COLO668 (cell line): ENCODE measurements at regions not wholly inside any gene's neighbourhood (a gene's known extent, or its start where the extent isn't known, plus 50 kb on each side); places are given as distances from the start of the nearest gene placed in this dataset.

ENCODE experiments used
- DNase-seq: peaks from one replicate; lab custom pipeline; 2025; ENCODE audit not compliant: unreplicated experiment; lab: John Stamatoyannopoulos, UW

GRCh38 chr10:10551596-10552301 lies 465.9 kb upstream of the CELF2 start:
- DNase-seq = no peak

GRCh38 chr10:10552948-10553347 lies 464.7 kb upstream of the CELF2 start:
- DNase-seq = no peak

- DNase-seq = no peak
Observed at GRCh38 chr10:10564081-10564794, 453.4 kb upstream of the CELF2 start.

DNA sequence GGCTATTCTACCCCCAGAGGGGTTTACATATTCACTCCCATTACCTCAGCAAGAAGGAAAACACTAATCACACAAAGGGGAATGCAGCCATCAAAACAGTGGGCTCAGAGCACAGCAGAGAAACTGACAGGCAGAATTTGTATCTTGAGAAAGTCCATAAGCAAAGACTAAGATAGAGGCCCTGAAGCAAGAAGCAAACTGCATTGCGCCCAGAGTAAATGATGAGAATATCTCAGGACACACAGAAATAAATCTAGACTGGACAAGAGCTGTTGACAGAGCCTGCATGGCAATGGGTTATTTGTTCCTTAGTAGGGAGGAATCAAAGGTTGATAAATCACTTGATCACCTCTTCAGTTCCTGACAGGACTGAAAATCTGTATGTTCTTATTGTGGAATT lies 440.7 kb upstream of the CELF2 start:
- DNase-seq = no peak

DNA sequence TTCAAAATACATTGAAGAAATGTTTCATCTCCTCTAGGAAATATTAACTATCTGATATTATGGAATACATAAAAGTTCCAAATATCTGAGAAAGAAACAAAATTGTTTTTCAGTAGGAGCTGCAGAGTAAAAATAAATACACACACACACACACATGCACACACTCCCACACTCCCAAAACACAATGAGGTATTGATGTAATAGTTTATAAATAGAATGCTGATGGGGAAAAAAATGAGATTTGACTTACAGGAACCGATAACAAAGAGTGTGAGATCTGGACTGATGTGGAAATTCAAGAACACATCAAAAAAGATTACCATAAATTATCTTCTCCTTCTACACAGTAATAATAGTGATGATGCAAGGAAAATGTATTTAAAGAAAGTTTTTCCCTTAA lies 438.0 kb upstream of the CELF2 start:
- DNase-seq = no peak

GRCh38 chr10:10584161-10584560 lies 433.5 kb upstream of the CELF2 start:
- no peak for DNase-seq

- no peak for DNase-seq
Observed at GRCh38 chr10:10587744-10588393, 429.8 kb upstream of the CELF2 start.

DNA sequence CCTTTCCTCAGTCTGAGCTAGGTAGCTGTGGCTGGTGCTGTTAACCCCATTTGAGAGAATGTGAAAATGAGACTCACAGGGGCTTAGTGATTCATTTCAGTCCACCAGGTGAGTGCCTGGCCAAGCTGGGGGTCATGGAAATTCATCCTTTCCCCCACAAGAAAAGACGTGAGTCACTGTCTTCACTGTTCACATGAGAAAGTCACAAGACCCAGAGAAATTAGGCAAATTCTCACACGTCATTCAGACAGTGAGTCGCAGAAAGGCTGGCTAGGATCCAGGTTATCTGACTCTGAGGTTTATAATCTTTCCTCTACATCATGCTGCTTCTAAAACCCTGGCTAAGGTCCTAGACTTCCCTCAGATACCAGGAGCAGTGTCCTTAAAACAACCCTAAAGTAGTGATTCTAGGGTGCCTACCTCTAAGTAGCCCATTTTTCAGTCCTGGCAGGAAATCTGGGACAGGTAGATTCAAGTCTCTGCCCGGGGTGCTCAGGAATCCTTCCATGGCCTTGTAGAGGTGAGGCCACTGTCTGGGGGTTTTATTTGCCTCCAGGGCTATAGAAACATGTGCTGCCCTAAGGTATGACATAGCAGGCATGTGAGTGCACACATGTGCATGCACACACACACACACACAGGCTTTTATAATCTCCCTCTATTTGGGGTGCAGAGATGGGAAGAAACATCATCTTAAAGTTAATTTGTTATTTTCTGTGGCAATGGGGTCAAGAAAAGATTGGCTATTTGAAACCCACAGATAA lies 427.9 kb upstream of the CELF2 start:
- DNase-seq = no peak

GRCh38 chr10:10591715-10592341 lies 425.8 kb upstream of the CELF2 start:
- DNase-seq = no peak

- DNase-seq = no peak
Observed at GRCh38 chr10:10596256-10596655, 421.4 kb upstream of the CELF2 start.

DNA sequence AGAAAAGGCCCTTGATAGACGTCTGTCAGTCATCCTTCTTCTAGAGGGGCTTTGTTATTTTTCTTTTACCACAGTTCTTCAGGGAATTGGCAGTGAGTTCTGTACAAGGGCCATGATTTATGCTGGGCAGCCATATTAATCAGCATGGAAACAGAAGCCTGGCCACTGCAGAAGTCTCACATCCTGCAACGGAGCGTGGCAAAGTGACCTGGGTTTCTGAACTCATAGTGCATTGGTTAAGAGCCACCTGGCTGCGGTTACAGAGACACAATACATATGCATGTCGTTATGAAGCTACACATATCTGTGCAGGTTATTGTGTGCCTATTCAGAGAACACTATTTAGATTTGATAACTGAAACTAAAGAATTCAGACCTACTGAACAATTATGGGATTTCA lies 419.4 kb upstream of the CELF2 start:
- no peak for DNase-seq

DNA sequence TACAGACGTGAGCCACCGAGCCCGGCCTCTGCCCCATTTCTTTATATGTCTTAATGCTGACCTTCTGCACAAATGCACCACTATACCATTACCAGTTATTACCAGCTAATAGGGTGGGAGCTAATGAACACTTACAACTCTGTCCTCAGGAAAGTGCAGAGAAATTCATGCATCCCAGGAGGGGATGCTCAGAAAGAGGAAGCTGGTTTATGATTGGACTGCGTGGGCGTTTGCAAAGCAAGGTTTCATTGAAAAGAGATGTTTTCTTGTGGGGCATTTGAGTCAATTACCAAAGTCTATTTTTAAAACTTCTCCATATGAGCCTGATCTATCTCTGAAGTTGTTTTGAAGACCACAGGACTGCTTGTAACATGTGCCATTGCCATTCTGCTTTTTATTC lies 417.7 kb upstream of the CELF2 start:
- no peak for DNase-seq

DNA sequence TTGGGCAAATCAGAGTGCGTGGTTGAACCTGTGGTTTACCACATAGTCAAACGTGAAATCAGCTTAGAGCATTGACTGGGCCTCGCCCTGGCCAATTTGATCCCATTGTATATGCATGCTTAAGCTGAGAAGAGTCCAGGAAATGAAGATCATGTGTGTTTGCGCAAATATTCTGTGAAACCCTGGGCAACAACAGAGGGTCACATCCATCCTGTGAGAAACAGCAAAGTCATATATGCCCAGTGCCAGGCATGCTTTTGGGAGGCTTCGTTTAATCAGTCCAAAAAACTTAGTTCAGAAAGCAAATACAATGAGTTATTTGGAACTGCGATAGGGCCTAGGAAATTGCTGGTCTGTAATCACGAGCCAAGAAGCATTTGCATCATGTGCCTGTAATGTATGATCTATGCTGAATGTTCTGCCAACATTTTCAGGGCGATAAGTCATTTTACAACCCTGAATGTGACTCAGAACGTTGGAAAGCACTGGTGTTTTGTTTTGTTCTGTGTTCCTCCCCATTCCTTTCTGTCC lies 412.1 kb upstream of the CELF2 start:
- DNase-seq = no peak

DNA sequence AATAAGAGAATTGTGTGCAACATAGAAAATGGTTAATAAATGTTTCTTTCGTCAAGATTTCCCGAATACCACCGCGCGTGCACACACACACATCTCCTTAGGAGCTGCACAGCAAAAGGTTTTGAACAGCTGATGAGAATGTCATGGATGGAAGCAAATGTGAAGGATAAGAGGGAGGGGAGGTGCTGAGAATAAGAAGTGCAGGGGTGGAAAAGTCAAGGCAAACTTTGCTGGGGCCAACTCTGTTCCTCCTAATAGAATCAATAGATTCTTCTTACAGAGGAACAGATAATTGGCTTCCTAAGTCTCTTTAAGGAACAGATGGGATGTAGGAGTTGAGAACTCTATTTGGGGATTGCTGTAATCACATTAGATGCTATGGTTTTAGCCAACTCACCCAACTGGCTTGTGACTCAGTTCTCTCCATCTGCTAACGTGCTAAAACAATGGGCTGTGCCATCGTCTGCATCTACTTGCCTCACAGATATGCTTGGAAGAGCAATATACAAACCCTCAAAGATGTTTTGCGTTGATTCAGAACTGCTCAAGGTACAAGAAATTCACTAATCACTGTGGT lies 408.2 kb upstream of the CELF2 start:
- DNase-seq = no peak

DNA sequence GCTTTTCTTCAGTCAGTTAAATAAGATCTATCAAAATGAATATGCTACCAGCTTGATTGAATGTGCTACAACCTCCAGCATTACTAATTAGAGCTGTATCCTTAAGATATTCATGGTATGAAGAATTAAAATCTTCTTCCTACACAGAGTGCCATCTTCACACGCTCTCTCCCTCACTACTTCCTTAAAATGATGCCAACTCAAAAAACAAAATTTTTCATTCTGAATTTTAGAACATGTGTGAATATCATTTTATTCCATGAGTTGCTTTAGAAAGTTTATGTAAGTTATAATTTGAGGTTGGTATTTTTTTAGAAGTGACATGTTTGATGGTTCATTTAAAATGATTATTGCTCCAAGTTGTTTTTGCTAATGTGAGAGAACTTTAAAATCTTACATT lies 407.5 kb upstream of the CELF2 start:
- no peak for DNase-seq

DNA sequence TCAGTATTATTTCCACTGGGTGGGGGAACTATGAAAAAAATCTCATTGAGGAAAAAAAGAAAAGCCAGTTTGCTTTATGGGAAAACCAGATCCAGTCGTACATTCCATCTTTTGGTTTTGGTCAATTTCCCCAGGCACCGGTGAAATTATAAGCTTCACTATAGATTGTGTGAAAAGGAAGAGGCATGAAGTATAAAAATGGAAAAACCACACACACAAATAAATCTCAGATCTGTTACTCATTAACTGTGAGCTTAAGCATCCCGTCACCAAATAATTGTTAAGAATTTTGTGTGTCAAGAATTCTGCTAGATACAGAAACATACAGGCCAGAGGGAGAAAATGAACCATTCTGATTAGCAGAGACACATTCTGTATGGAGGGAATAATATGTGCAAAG lies 405.5 kb upstream of the CELF2 start:
- no peak for DNase-seq

GRCh38 chr10:10613656-10614244 lies 403.9 kb upstream of the CELF2 start:
- no peak for DNase-seq

DNA sequence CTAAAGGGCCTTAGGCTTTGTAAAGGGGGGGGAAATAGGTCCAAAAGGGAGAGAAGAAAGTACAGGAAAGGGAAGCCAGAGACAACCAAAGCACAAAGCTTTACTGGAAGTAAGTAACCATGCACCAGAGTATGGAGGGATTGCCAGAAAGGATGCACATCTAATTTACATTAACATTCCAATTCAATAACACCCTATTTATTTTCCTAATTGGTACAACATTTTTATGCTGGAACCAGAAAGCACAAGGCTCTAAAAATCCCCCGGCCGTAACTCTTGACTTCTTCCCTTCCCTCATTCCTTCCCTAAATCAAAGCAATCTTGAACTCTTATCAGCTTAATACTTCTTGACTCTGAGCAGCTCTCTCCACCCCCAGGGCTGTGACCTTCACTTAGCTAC lies 400.0 kb upstream of the CELF2 start:
- DNase-seq = no peak

- no peak for DNase-seq
Observed at GRCh38 chr10:10618139-10618538, 399.5 kb upstream of the CELF2 start.

DNA sequence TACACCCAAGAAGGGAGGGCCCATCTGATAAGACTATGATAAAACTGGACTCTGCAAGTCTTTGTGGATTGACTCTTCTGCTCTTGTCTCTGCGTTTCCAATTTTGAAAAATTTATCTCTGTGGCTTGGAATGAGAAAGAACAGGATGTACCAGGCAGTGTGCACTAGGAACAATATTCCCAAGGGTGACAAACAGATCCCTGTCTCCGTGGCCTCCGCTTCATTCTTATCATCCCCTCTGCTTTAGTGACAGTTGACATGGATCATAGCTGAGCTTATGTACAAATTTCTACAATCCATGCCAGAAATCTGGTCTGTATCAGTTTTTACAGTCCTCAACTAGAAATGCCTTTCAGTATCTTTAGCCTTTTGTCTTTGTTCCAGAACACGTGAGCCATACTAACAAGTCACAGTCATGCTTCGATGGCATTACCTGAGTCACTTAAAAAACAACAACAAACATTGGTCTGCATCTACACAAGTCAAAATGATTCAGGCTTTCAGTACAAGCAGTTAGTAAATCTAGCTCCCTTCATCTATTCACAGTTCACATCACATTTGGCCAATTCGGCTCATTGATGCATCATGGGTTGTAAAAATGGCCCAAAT lies 393.6 kb upstream of the CELF2 start:
- DNase-seq = no peak
